RKO (cell line): ENCODE measurements at regions not wholly inside any gene's neighbourhood (a gene's known extent, or its start where the extent isn't known, plus 50 kb on each side); places are given as distances from the start of the nearest gene placed in this dataset.
A peak's percentile ranks its signal among the peaks of the same experiment; 100 is the strongest.
"Not testable (repeated sequence)": the region's sequence is repeated elsewhere in the genome, so short reads cannot be mapped to it uniquely, and the experiment has no call there.

Source experiments
- DNase-seq: peaks from one replicate; pipeline ENCODE4 v3.0.0-alpha.2; 2016; ENCODE audit warnings: low spot score

GRCh38 chrX:75873993-75874392, 88.9 kb upstream of the MAGEE2 start:
- no peak for DNase-seq

GRCh38 chrX:75883446-75883845, 98.4 kb upstream of the MAGEE2 start:
- DNase-seq, result no peak

GRCh38 chrX:75887833-75888232, 102.8 kb upstream of the MAGEE2 start:
- no peak for DNase-seq

GRCh38 chrX:75892749-75893148, 107.7 kb upstream of the MAGEE2 start:
- no peak for DNase-seq

- no peak for DNase-seq
Measured at GRCh38 chrX:75893281-75893680, 108.2 kb upstream of the MAGEE2 start.

- DNase-seq, result no peak
Measured at GRCh38 chrX:75911716-75912115, 126.7 kb upstream of the MAGEE2 start.

- no peak for DNase-seq
Measured at GRCh38 chrX:75957107-75957610, 172.1 kb upstream of the MAGEE2 start.

- DNase-seq, result not testable (repeated sequence)
Measured at GRCh38 chrX:75961321-75961720, 176.3 kb upstream of the MAGEE2 start.

GRCh38 chrX:75963774-75964173, 178.7 kb upstream of the MAGEE2 start:
- no peak for DNase-seq

- no peak for DNase-seq
Measured at GRCh38 chrX:75968293-75968692, 183.2 kb upstream of the MAGEE2 start.

- DNase-seq, result no peak
Measured at GRCh38 chrX:75986976-75987375, 185.9 kb upstream of the PBDC1 start.

- no peak for DNase-seq
Measured at GRCh38 chrX:75989806-75990590, 182.9 kb upstream of the PBDC1 start.

- no peak for DNase-seq
Measured at GRCh38 chrX:75997692-75998091, 175.2 kb upstream of the PBDC1 start.

- DNase-seq, result no peak
Measured at GRCh38 chrX:76014321-76014720, 158.5 kb upstream of the PBDC1 start.

GRCh38 chrX:76026292-76026691, 146.6 kb upstream of the PBDC1 start:
- DNase-seq, result no peak

GRCh38 chrX:76026751-76027150, 146.1 kb upstream of the PBDC1 start:
- no peak for DNase-seq

- no peak for DNase-seq
Measured at GRCh38 chrX:76029385-76029784, 143.5 kb upstream of the PBDC1 start.

GRCh38 chrX:76064825-76065224, 108.0 kb upstream of the PBDC1 start:
- no peak for DNase-seq

GRCh38 chrX:76076124-76076523, 96.7 kb upstream of the PBDC1 start:
- DNase-seq, result no peak

GRCh38 chrX:76109654-76110053, 63.2 kb upstream of the PBDC1 start:
- peak; percentile 30 for DNase-seq
